GM12878 (cell line): ENCODE measurements at regions not wholly inside any gene's neighbourhood (a gene's known extent, or its start where the extent isn't known, plus 50 kb on each side); places are given as distances from the start of the nearest gene placed in this dataset.

Experiments used
- ATAC-seq: fragments of 200-7000 bp; cut with Tn5 transposase; 3 replicates; pipeline ENCODE4 v1.9.1; 2020; ENCODE audit warnings: mild to moderate bottlenecking, moderate library complexity
- BruUV-seq: library from RNA; stranded (reverse); fragments of 400-500 nt; replicated peaks from 2 replicates; lab custom pipeline; 2021; lab: Mats Ljungman, UMichigan
- CTCF ChIA-PET: fragments of 300-600 bp; sonication (Branson Sonifier 250); formaldehyde crosslinking; extraction: SDS; loops from one replicate; lab custom pipeline; 2021; ENCODE audit warnings: inconsistent platforms; lab: Yijun Ruan, JAX
- POLR2A ChIA-PET: fragments of 350-600 bp; formaldehyde crosslinking; extraction: SDS; loops from one replicate; lab custom pipeline; 2021; ENCODE audit warnings: inconsistent platforms; lab: Charles Lee
- RAD21 ChIA-PET: fragments of 300-600 bp; sonication (Branson Sonifier 250); formaldehyde crosslinking; loops from one replicate; lab custom pipeline; 2023; ENCODE audit warnings: antibody characterized with exemption; ENCODE audit not compliant: unreplicated experiment; lab: Charles Lee
- SMC1A ChIA-PET: fragments of 300-600 bp; sonication (Branson Sonifier 250); formaldehyde crosslinking; loops from one replicate; lab custom pipeline; 2023; ENCODE audit not compliant: unreplicated experiment, uncharacterized antibody; lab: Charles Lee
- DNase-seq: peaks from one replicate; pipeline ENCODE4 v3.0.0-alpha.2; 2011; ENCODE audit warnings: low read depth, low spot score
- FAIRE-seq: peaks from 3 replicates; lab custom pipeline; 2011; peaks lifted over from hg19 to GRCh38; lab: Jason Lieb, UNC
- H2AFZ ChIP-seq: 2 replicates; pipeline ENCODE4 v1.6.0; 2011; ENCODE audit warnings: low read depth, low read length, control low read depth; ENCODE audit not compliant: control insufficient read depth
- H3K27ac ChIP-seq: 2 replicates; pipeline ENCODE4 v1.5.1; 2011; ENCODE audit warnings: control low read depth; ENCODE audit not compliant: control insufficient read depth, insufficient read depth
- H3K27me3 ChIP-seq, 2 experiments: replicated peaks in 1 of 2; 2 replicates each; pipeline versions ENCODE4 v1.6.0 to v1.6.1; 2011; ENCODE audit warnings: low read length in 1 of 2; ENCODE audit not compliant: control insufficient read depth in 2 of 2, insufficient read depth in 2 of 2
- H3K36me3 ChIP-seq, 2 experiments: 2 replicates each; pipeline ENCODE4 v1.5.1; 2011; ENCODE audit warnings: low read length in 1 of 2; ENCODE audit not compliant: control insufficient read depth in 2 of 2, insufficient read depth in 2 of 2
- H3K4me1 ChIP-seq: 2 replicates; pipeline ENCODE4 v1.6.1; 2011; ENCODE audit warnings: mild to moderate bottlenecking, low read length, moderate library complexity, mixed read lengths; ENCODE audit not compliant: control insufficient read depth, insufficient read depth
- H3K4me2 ChIP-seq: 2 replicates; pipeline ENCODE4 v1.6.0; 2011; ENCODE audit warnings: control low read depth; ENCODE audit not compliant: control insufficient read depth, insufficient read depth
- H3K4me3 ChIP-seq: fragments of 200-600 bp; sonication (generic); 2 replicates; pipeline ENCODE4 v1.5.1; 2016
- H3K79me2 ChIP-seq: 2 replicates; pipeline ENCODE4 v1.6.0; 2011; ENCODE audit warnings: low read length; ENCODE audit not compliant: control insufficient read depth, insufficient read depth
- H3K9ac ChIP-seq: 2 replicates; pipeline ENCODE4 v1.8.0; 2011; ENCODE audit warnings: low read length, control low read depth, mixed read lengths; ENCODE audit not compliant: control insufficient read depth, insufficient read depth
- H3K9me3 ChIP-seq: replicated peaks from 3 replicates; pipeline ENCODE4 v1.5.1; 2011; ENCODE audit warnings: mild to moderate bottlenecking, low read length; ENCODE audit not compliant: control insufficient read depth, insufficient read depth
- H4K20me1 ChIP-seq: 2 replicates; pipeline ENCODE4 v1.6.0; 2011; ENCODE audit not compliant: control insufficient read depth, insufficient read depth
- BHLHE40 ChIP-seq, 2 experiments: fragments of 450-650 bp in 1 of 2; IDR thresholded peaks; 2 replicates each; pipeline ENCODE4 v1.6.1; 2011 to 2017; ENCODE audit warnings: low read depth in 2 of 2, borderline replicate concordance in 1 of 2, improper control_type of control experiment in 1 of 2, low read length in 1 of 2, mild to moderate bottlenecking in 1 of 2
- EED ChIP-seq: sonication (generic); IDR thresholded peaks from 2 replicates; pipeline ENCODE4 v1.6.1; 2016; ENCODE audit warnings: antibody characterized with exemption, low read depth
- GABPA ChIP-seq: IDR thresholded peaks from 2 replicates; pipeline ENCODE4 v1.6.1; 2014; ENCODE audit warnings: antibody characterized with exemption, low read depth, mild to moderate bottlenecking, inconsistent platforms
- KAT2A ChIP-seq: conservative IDR thresholded peaks from 2 replicates; pipeline ENCODE4 v1.6.1; 2011; ENCODE audit warnings: low read depth, low read length; ENCODE audit not compliant: control insufficient read depth
- LARP7 ChIP-seq: fragments of 450-650 bp; IDR thresholded peaks from 2 replicates; pipeline ENCODE4 v1.6.1; 2017; ENCODE audit warnings: mild to moderate bottlenecking
- MTA2 ChIP-seq: fragments of 450-650 bp; IDR thresholded peaks from 2 replicates; pipeline ENCODE4 v1.6.1; 2016; ENCODE audit warnings: low read depth, mild to moderate bottlenecking, moderate library complexity
- NR2C1 ChIP-seq: fragments of 450-650 bp; IDR thresholded peaks from 2 replicates; pipeline ENCODE4 v1.6.1; 2017; ENCODE audit warnings: antibody characterized with exemption, mild to moderate bottlenecking, moderate library complexity
- POLR2A ChIP-seq: IDR thresholded peaks from 2 replicates; pipeline ENCODE4 v1.6.1; 2011; ENCODE audit warnings: low read depth, mild to moderate bottlenecking, low read length
- RELA ChIP-seq: fragments of 450-650 bp; IDR thresholded peaks from 2 replicates; pipeline ENCODE4 v1.8.0; 2014; ENCODE audit warnings: borderline replicate concordance; ENCODE audit not compliant: partially characterized antibody
- SIN3A ChIP-seq: IDR thresholded peaks from 2 replicates; pipeline ENCODE4 v1.6.1; 2012; ENCODE audit warnings: low read depth, low read length, improper control_type of control experiment
- ZNF24 ChIP-seq: fragments of 450-650 bp; IDR thresholded peaks from 2 replicates; pipeline ENCODE4 v1.6.1; 2017; ENCODE audit warnings: antibody characterized with exemption, mild to moderate bottlenecking
- WGBS: methylation state at CpG from one replicate; pipeline ENCODE4 v1.1.6; 2016; ENCODE audit warnings: low lambda C conversion rate; ENCODE audit not compliant: insufficient replicate concordance, insufficient coverage; ENCODE audit errors: missing lambda C conversion rate; 5-methylcytosine and 5-hydroxymethylcytosine counted together
- in situ Hi-C: fragments of 300-500 bp; cut with MboI; formaldehyde crosslinking; loops from 9 replicates; pipeline ENCODE4 v1.14.3; 2018; ENCODE audit warnings: mixed read lengths
- intact Hi-C: fragments of 100-400 bp; cut with micrococcal nuclease; formaldehyde crosslinking; loops from one replicate; pipeline ENCODE4 v1.14.2; 2022; ENCODE audit not compliant: unreplicated experiment
- TF ChIP-seq, protein P1 (sequence below): fragments of 450-650 bp; IDR thresholded peaks from 2 replicates; pipeline ENCODE4 v1.6.1; 2016; ENCODE audit warnings: mild to moderate bottlenecking, moderate library complexity, borderline replicate concordance
- TF ChIP-seq, protein P2 (sequence below): IDR thresholded peaks from 2 replicates; pipeline ENCODE4 v1.6.1; 2012; ENCODE audit warnings: low read depth, low read length, improper control_type of control experiment
- TF ChIP-seq, protein P3 (sequence below): fragments of 450-650 bp; formaldehyde crosslinking; IDR thresholded peaks from 2 replicates; pipeline ENCODE4 v1.4.0; 2022; ENCODE audit warnings: mild to moderate bottlenecking, moderate library complexity
- TF ChIP-seq, protein P4 (sequence below): fragments of 450-650 bp; IDR thresholded peaks from 2 replicates; pipeline ENCODE4 v1.6.1; 2018; ENCODE audit warnings: borderline replicate concordance, mild to moderate bottlenecking; ENCODE audit not compliant: partially characterized antibody

DNA sequence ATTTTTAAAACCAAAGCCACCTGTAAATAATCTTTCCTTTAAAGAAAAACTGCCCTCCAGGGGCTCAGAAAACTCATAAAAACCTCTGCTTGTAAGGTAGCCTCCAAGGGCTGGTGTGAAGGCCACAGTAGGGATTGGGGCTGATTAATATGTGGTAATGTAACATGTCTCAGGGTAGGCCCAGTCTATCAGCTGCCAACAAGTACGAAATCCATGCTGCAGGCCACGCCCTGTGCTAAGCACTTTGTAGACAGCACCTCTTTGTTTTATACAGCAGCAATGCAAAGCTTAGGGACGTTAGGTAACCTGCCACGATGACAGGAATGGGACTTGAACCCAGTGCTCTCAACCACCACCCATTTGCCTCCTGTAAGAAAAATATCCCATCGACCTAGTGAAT is 65.6 kb upstream of the PRICKLE2 start:
- Histone ChIP-seq H3K4me2 (no peak overlapping the region), H3K9ac (no peak overlapping the region), H3K4me3 (no peak overlapping the region), H4K20me1 (no peaks in the 10 kb centered on the region), H3K27ac (no peak overlapping the region), H3K27me3 (no peaks in the 10 kb centered on the region), H3K9me3 (no peaks in the 10 kb centered on the region), H3K4me1 (no peaks in the 10 kb centered on the region), H2AFZ (no peak overlapping the region), H3K36me3 (no peaks in the 10 kb centered on the region), H3K79me2 (no peaks in the 10 kb centered on the region)
- SMC1A ChIA-PET: interaction anchor here (0.6 to 1.9 kb wide), 2 partner anchors 13 to 31 kb away, joined by 3 to 5 read pairs; no protein-coding TSS in a partner anchor
- POLR2A ChIA-PET: interaction anchor here (1.0 kb wide), 1 partner anchor 14 kb away, joined by 3 read pairs; no protein-coding TSS in a partner anchor
- WGBS: 4% methylated on average over 5 of the region's 5 CpGs
- intact Hi-C loops: no loop called here
- in situ Hi-C loops: no loop called here
- FAIRE-seq (no peak), DNase-seq (no peak), ATAC-seq (no peak)
- RAD21 ChIA-PET: no interaction called here
- BruUV-seq: no TSS peak
- CTCF ChIA-PET: no interaction called here
- TF ChIP-seq, protein P1, sequence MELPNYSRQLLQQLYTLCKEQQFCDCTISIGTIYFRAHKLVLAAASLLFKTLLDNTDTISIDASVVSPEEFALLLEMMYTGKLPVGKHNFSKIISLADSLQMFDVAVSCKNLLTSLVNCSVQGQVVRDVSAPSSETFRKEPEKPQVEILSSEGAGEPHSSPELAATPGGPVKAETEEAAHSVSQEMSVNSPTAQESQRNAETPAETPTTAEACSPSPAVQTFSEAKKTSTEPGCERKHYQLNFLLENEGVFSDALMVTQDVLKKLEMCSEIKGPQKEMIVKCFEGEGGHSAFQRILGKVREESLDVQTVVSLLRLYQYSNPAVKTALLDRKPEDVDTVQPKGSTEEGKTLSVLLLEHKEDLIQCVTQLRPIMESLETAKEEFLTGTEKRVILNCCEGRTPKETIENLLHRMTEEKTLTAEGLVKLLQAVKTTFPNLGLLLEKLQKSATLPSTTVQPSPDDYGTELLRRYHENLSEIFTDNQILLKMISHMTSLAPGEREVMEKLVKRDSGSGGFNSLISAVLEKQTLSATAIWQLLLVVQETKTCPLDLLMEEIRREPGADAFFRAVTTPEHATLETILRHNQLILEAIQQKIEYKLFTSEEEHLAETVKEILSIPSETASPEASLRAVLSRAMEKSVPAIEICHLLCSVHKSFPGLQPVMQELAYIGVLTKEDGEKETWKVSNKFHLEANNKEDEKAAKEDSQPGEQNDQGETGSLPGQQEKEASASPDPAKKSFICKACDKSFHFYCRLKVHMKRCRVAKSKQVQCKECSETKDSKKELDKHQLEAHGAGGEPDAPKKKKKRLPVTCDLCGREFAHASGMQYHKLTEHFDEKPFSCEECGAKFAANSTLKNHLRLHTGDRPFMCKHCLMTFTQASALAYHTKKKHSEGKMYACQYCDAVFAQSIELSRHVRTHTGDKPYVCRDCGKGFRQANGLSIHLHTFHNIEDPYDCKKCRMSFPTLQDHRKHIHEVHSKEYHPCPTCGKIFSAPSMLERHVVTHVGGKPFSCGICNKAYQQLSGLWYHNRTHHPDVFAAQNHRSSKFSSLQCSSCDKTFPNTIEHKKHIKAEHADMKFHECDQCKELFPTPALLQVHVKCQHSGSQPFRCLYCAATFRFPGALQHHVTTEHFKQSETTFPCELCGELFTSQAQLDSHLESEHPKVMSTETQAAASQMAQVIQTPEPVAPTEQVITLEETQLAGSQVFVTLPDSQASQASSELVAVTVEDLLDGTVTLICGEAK: no peak
- TF ChIP-seq GABPA (no peak), MTA2 (no peak), POLR2A (no peak), RELA (no peak), KAT2A (no peak), EED (no peak), ZNF24 (no peak), NR2C1 (no peak), LARP7 (no peak), BHLHE40 (IDR thresholded peaks at IDR 0.05; ENCODE audit: borderline replicate concordance in 1 of 2, low read depth in 2 of 2, low read length in 1 of 2) (no peak), SIN3A (no peak)
- TF ChIP-seq, protein P2, sequence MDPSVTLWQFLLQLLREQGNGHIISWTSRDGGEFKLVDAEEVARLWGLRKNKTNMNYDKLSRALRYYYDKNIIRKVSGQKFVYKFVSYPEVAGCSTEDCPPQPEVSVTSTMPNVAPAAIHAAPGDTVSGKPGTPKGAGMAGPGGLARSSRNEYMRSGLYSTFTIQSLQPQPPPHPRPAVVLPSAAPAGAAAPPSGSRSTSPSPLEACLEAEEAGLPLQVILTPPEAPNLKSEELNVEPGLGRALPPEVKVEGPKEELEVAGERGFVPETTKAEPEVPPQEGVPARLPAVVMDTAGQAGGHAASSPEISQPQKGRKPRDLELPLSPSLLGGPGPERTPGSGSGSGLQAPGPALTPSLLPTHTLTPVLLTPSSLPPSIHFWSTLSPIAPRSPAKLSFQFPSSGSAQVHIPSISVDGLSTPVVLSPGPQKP: no peak
- TF ChIP-seq, protein P3, sequence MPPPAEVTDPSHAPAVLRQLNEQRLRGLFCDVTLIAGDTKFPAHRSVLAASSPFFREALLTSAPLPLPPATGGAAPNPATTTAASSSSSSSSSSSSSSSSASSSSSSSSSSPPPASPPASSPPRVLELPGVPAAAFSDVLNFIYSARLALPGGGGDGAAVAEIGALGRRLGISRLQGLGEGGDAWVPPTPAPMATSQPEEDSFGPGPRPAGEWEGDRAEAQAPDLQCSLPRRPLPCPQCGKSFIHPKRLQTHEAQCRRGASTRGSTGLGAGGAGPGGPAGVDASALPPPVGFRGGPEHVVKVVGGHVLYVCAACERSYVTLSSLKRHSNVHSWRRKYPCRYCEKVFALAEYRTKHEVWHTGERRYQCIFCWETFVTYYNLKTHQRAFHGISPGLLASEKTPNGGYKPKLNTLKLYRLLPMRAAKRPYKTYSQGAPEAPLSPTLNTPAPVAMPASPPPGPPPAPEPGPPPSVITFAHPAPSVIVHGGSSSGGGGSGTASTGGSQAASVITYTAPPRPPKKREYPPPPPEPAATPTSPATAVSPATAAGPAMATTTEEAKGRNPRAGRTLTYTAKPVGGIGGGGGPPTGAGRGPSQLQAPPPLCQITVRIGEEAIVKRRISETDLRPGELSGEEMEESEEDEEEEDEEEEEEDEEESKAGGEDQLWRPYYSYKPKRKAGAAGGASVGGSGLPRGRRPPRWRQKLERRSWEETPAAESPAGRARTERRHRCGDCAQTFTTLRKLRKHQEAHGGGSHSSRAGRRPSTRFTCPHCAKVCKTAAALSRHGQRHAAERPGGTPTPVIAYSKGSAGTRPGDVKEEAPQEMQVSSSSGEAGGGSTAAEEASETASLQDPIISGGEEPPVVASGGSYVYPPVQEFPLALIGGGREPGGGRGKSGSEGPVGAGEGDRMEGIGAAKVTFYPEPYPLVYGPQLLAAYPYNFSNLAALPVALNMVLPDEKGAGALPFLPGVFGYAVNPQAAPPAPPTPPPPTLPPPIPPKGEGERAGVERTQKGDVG: no peak
- TF ChIP-seq, protein P4, sequence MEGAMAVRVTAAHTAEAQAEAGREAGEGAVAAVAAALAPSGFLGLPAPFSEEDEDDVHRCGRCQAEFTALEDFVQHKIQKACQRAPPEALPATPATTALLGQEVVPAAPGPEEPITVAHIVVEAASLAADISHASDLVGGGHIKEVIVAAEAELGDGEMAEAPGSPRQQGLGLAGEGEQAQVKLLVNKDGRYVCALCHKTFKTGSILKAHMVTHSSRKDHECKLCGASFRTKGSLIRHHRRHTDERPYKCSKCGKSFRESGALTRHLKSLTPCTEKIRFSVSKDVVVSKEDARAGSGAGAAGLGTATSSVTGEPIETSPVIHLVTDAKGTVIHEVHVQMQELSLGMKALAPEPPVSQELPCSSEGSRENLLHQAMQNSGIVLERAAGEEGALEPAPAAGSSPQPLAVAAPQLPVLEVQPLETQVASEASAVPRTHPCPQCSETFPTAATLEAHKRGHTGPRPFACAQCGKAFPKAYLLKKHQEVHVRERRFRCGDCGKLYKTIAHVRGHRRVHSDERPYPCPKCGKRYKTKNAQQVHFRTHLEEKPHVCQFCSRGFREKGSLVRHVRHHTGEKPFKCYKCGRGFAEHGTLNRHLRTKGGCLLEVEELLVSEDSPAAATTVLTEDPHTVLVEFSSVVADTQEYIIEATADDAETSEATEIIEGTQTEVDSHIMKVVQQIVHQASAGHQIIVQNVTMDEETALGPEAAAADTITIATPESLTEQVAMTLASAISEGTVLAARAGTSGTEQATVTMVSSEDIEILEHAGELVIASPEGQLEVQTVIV: no peak
